ENCODE measurements at regions not wholly inside any gene's neighbourhood (a gene's known extent, or its start where the extent isn't known, plus 50 kb on each side); places are given as distances from the start of the nearest gene placed in this dataset.

GRCh38 chr5:86780018-86780417, 162.3 kb downstream of the COX7C start:
- TF ChIP-seq CTCF (IDR thresholded peaks at IDR 0.05) (no peak), POLR2A (IDR thresholded peaks at IDR 0.05) (no peak), EP300 (IDR thresholded peaks at IDR 0.05) (no peak)
